Vagina (tissue), 2 donors: ENCODE measurements at regions not wholly inside any gene's neighbourhood (a gene's known extent, or its start where the extent isn't known, plus 50 kb on each side); places are given as distances from the start of the nearest gene placed in this dataset.

ENCODE experiments used
- DNase-seq, 2 donors: peaks; one replicate each; pipeline ENCODE4 v3.0.0-alpha.2; 2017; ENCODE audit errors: extremely low spot score in 2 of 2
- H3K27ac ChIP-seq: fragments of 200-600 bp; sonication (generic); one replicate; pipeline ENCODE4 v1.5.1; 2019
- H3K27me3 ChIP-seq: fragments of 200-600 bp; sonication (generic); one replicate; pipeline ENCODE4 v1.5.1; 2019
- H3K36me3 ChIP-seq, 2 donors: fragments of 200-600 bp; sonication (generic); one replicate each; pipeline ENCODE4 v1.5.1; 2017 to 2019
- H3K4me1 ChIP-seq: fragments of 200-600 bp; sonication (generic); one replicate; pipeline ENCODE4 v1.5.1; 2019
- H3K4me3 ChIP-seq, 2 donors: fragments of 200-600 bp; sonication (generic); 1 replicate in 1 of 2; 2 replicates in 1 of 2; pipeline ENCODE4 v1.5.1; 2016 to 2019
- H3K9me3 ChIP-seq: fragments of 200-600 bp; sonication (generic); one replicate; pipeline ENCODE4 v1.5.1; 2019
- CTCF ChIP-seq, 3 experiments: fragments of 450-650 bp in 2 of 3; fragments of 200-600 bp in 1 of 3; sonication (generic) in 1 of 3; IDR thresholded peaks; one replicate each; pipeline ENCODE4 v1.5.1; 2017 to 2019; ENCODE audit warnings: antibody characterized with exemption in 3 of 3, mild to moderate bottlenecking in 2 of 3, moderate library complexity in 2 of 3
- POLR2A ChIP-seq, 2 donors: fragments of 450-650 bp; IDR thresholded peaks; one replicate each; pipeline ENCODE4 v1.6.1; 2017; ENCODE audit warnings: antibody characterized with exemption in 2 of 2, mild to moderate bottlenecking in 2 of 2, moderate library complexity in 2 of 2
- POLR2AphosphoS5 ChIP-seq, 2 donors: sonication (generic); formaldehyde crosslinking; IDR thresholded peaks; one replicate each; pipeline ENCODE4 v1.9.0; 2017; ENCODE audit warnings: antibody characterized with exemption in 2 of 2, mild to moderate bottlenecking in 2 of 2, low read depth in 1 of 2; ENCODE audit not compliant: insufficient read depth in 1 of 2
- intact Hi-C: fragments of 100-400 bp; cut with DNase I; formaldehyde crosslinking; loops from one replicate; pipeline ENCODE4 v1.15.1; 2023

- no peak overlapping the region for H3K27ac ChIP-seq
Measured at GRCh38 chr2:34892766-34893165, 1293.7 kb upstream of the FAM98A start.

GRCh38 chr2:34892256-34892655 is 1293.2 kb upstream of the FAM98A start:
- Histone ChIP-seq H3K27me3 (no peaks in the 10 kb centered on the region), H3K36me3 (no peaks in the 10 kb centered on the region), H3K27ac (no peak overlapping the region), H3K4me3 (no peak overlapping the region), H3K9me3 (no peaks in the 10 kb centered on the region), H3K4me1 (no peaks in the 10 kb centered on the region)
- TF ChIP-seq POLR2A (IDR thresholded peaks at IDR 0.05) (no peak), POLR2AphosphoS5 (IDR thresholded peaks at IDR 0.05; ENCODE audit: insufficient read depth in 1 of 2, low read depth in 1 of 2) (no peak), CTCF (IDR thresholded peaks at IDR 0.05) (no peak)
- no peak for DNase-seq
- intact Hi-C loops = no loop called here

More at GRCh38 chr2:34892766-34893165, 1293.7 kb upstream of the FAM98A start:
- Histone ChIP-seq H3K9me3 (no peaks in the 10 kb centered on the region), H3K27me3 (no peaks in the 10 kb centered on the region), H3K4me1 (no peaks in the 10 kb centered on the region), H3K4me3 (no peak overlapping the region), H3K36me3 (no peaks in the 10 kb centered on the region)
- TF ChIP-seq POLR2A (IDR thresholded peaks at IDR 0.05) (no peak), CTCF (IDR thresholded peaks at IDR 0.05) (no peak), POLR2AphosphoS5 (IDR thresholded peaks at IDR 0.05; ENCODE audit: insufficient read depth in 1 of 2, low read depth in 1 of 2) (no peak)
- no peak for DNase-seq
- intact Hi-C loops = no loop called here

- no peak for TF ChIP-seq POLR2AphosphoS5 (IDR thresholded peaks at IDR 0.05; ENCODE audit: insufficient read depth in 1 of 2, low read depth in 1 of 2)
- TF ChIP-seq POLR2A (IDR thresholded peaks at IDR 0.05) = no peak
- no peak for TF ChIP-seq CTCF (IDR thresholded peaks at IDR 0.05)
- H3K4me1 ChIP-seq = no peaks in the 10 kb centered on the region
- H3K36me3 ChIP-seq = no peaks in the 10 kb centered on the region
- no peak overlapping the region for H3K4me3 ChIP-seq
- H3K9me3 ChIP-seq = no peaks in the 10 kb centered on the region
- DNase-seq = no peak
- no peaks in the 10 kb centered on the region for H3K27me3 ChIP-seq
- H3K27ac ChIP-seq = no peak overlapping the region
- intact Hi-C loops = no loop called here
Measured at GRCh38 chr2:34875091-34875745, 1276.1 kb upstream of the FAM98A start.

GRCh38 chr2:34853646-34854045 is 1254.5 kb upstream of the FAM98A start:
- H3K4me3 ChIP-seq = no peak overlapping the region
- intact Hi-C loops = no loop called here
- TF ChIP-seq POLR2A (IDR thresholded peaks at IDR 0.05) = no peak
- no peak for TF ChIP-seq POLR2AphosphoS5 (IDR thresholded peaks at IDR 0.05; ENCODE audit: insufficient read depth in 1 of 2, low read depth in 1 of 2)
- TF ChIP-seq CTCF (IDR thresholded peaks at IDR 0.05) = no peak
- no peaks in the 10 kb centered on the region for H3K36me3 ChIP-seq
- H3K27ac ChIP-seq = no peak overlapping the region
- no peaks in the 10 kb centered on the region for H3K4me1 ChIP-seq
- no peak for DNase-seq
- H3K9me3 ChIP-seq = no peaks in the 10 kb centered on the region
- H3K27me3 ChIP-seq = no peaks in the 10 kb centered on the region

GRCh38 chr2:34851804-34852203 is 1252.7 kb upstream of the FAM98A start:
- H3K4me1 ChIP-seq = no peaks in the 10 kb centered on the region
- intact Hi-C loops = no loop called here
- no peak for DNase-seq
- H3K27me3 ChIP-seq = no peaks in the 10 kb centered on the region
- TF ChIP-seq CTCF (IDR thresholded peaks at IDR 0.05) (no peak), POLR2AphosphoS5 (IDR thresholded peaks at IDR 0.05; ENCODE audit: insufficient read depth in 1 of 2, low read depth in 1 of 2) (no peak), POLR2A (IDR thresholded peaks at IDR 0.05) (no peak)
- no peak overlapping the region for H3K4me3 ChIP-seq
- no peaks in the 10 kb centered on the region for H3K36me3 ChIP-seq
- H3K9me3 ChIP-seq = no peaks in the 10 kb centered on the region
- H3K27ac ChIP-seq = no peak overlapping the region
